NCI-H345 treated with DMSO at 0.1 percent for 48 hours (cell line): ENCODE measurements at regions not wholly inside any gene's neighbourhood (a gene's known extent, or its start where the extent isn't known, plus 50 kb on each side); places are given as distances from the start of the nearest gene placed in this dataset.
"Not testable (repeated sequence)": the region's sequence is repeated elsewhere in the genome, so short reads cannot be mapped to it uniquely, and the experiment has no call there.

ENCODE experiments used
- DNase-seq: peaks from one replicate; lab custom pipeline; 2025; ENCODE audit not compliant: unreplicated experiment; lab: John Stamatoyannopoulos, UW

GRCh38 chr4:79850626-79851025 is 222.4 kb downstream of the ANTXR2 start:
- no peak for DNase-seq

GRCh38 chr4:79848329-79848728 is 224.7 kb downstream of the ANTXR2 start:
- no peak for DNase-seq

GRCh38 chr4:79847411-79847810 is 225.6 kb downstream of the ANTXR2 start:
- DNase-seq: no peak

- DNase-seq: no peak
Observed at GRCh38 chr4:79842162-79842561, 230.9 kb downstream of the ANTXR2 start.

GRCh38 chr4:79833857-79834256 is 239.2 kb downstream of the ANTXR2 start:
- no peak for DNase-seq

- no peak for DNase-seq
Observed at GRCh38 chr4:79831701-79832514, 241.1 kb downstream of the ANTXR2 start.

- DNase-seq: no peak
Observed at GRCh38 chr4:79831119-79831528, 241.9 kb downstream of the ANTXR2 start.

GRCh38 chr4:79827283-79827682 is 245.7 kb downstream of the ANTXR2 start:
- DNase-seq: no peak

- no peak for DNase-seq
Observed at GRCh38 chr4:79823148-79823763, 249.8 kb downstream of the ANTXR2 start.

- DNase-seq: no peak
Observed at GRCh38 chr4:79820427-79820826, 252.6 kb downstream of the ANTXR2 start.

- DNase-seq: not testable (repeated sequence)
Observed at GRCh38 chr4:79807933-79808332, 265.1 kb downstream of the ANTXR2 start.

GRCh38 chr4:79798047-79798446 is 275.0 kb downstream of the ANTXR2 start:
- no peak for DNase-seq

GRCh38 chr4:79796948-79797347 is 276.1 kb downstream of the ANTXR2 start:
- no peak for DNase-seq

GRCh38 chr4:79788884-79789283 is 284.1 kb downstream of the ANTXR2 start:
- no peak for DNase-seq

GRCh38 chr4:79780129-79780528 is 292.9 kb downstream of the ANTXR2 start:
- DNase-seq: no peak

GRCh38 chr4:79772510-79772909 is 300.5 kb downstream of the ANTXR2 start:
- DNase-seq: no peak

- DNase-seq: no peak
Observed at GRCh38 chr4:79764120-79764519, 308.9 kb downstream of the ANTXR2 start.

- no peak for DNase-seq
Observed at GRCh38 chr4:79763486-79764075, 309.4 kb downstream of the ANTXR2 start.

GRCh38 chr4:79759793-79760192 is 313.2 kb downstream of the ANTXR2 start:
- DNase-seq: no peak

GRCh38 chr4:79757600-79757999 is 315.4 kb downstream of the ANTXR2 start:
- no peak for DNase-seq

- peak; percentile 4 for DNase-seq
Observed at GRCh38 chr4:79756140-79756895, 316.7 kb downstream of the ANTXR2 start.
